C4-2B (cell line): ENCODE measurements at regions not wholly inside any gene's neighbourhood (a gene's known extent, or its start where the extent isn't known, plus 50 kb on each side); places are given as distances from the start of the nearest gene placed in this dataset.

Experiments
- H3K27ac ChIP-seq: fragments of 450-650 bp; 2 replicates; pipeline ENCODE4 v1.5.1; 2017
- ZFX ChIP-seq: fragments of 450-650 bp; IDR thresholded peaks from 2 replicates; pipeline ENCODE4 v1.6.1; 2017
- TF ChIP-seq, protein P1 (sequence below): fragments of 450-650 bp; conservative IDR thresholded peaks from 2 replicates; pipeline ENCODE4 v1.5.1; 2017; ENCODE audit warnings: mild to moderate bottlenecking

DNA sequence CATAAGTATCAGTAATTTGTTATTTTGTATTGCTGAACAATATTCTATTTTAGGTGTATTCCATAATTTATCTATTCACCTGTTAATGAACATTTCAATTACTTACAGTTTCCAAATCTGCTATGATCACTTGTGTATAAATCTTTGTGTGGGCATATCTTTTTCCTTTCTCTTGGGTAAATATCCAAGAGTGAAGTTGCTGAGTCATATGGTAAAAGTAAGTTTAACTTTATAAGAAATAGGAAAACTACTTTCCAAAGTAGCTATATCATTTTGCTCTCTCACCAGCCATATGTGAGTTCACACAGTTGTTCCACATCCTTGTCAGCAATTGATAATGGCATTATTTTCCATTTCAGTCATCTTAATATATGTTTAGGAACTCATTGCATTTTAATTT, 66.6 kb upstream of the KITLG start:
- no peak overlapping the region for H3K27ac ChIP-seq
- TF ChIP-seq ZFX: no peak
- TF ChIP-seq, protein P1, sequence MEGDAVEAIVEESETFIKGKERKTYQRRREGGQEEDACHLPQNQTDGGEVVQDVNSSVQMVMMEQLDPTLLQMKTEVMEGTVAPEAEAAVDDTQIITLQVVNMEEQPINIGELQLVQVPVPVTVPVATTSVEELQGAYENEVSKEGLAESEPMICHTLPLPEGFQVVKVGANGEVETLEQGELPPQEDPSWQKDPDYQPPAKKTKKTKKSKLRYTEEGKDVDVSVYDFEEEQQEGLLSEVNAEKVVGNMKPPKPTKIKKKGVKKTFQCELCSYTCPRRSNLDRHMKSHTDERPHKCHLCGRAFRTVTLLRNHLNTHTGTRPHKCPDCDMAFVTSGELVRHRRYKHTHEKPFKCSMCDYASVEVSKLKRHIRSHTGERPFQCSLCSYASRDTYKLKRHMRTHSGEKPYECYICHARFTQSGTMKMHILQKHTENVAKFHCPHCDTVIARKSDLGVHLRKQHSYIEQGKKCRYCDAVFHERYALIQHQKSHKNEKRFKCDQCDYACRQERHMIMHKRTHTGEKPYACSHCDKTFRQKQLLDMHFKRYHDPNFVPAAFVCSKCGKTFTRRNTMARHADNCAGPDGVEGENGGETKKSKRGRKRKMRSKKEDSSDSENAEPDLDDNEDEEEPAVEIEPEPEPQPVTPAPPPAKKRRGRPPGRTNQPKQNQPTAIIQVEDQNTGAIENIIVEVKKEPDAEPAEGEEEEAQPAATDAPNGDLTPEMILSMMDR: no peak

DNA sequence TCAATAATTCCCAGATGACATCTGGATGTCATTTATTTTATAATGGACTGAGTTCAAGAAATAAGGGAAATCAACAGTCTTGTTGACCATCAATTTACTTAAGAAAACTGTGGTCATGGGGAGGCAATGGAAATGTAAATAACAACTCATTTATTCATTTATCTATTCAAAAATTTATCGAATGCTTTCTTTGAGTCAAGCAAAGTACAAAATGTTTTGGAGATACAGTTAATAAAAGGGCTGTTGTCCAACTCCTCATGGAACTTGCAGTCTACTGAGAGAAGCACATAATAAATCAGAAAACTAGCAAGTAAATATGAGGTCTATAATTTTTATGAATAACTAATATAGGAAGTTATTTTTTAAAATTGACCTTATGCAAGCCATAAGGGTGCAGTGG, 65.5 kb upstream of the KITLG start:
- TF ChIP-seq, protein P1: no peak
- TF ChIP-seq ZFX: no peak
- no peak overlapping the region for H3K27ac ChIP-seq

DNA sequence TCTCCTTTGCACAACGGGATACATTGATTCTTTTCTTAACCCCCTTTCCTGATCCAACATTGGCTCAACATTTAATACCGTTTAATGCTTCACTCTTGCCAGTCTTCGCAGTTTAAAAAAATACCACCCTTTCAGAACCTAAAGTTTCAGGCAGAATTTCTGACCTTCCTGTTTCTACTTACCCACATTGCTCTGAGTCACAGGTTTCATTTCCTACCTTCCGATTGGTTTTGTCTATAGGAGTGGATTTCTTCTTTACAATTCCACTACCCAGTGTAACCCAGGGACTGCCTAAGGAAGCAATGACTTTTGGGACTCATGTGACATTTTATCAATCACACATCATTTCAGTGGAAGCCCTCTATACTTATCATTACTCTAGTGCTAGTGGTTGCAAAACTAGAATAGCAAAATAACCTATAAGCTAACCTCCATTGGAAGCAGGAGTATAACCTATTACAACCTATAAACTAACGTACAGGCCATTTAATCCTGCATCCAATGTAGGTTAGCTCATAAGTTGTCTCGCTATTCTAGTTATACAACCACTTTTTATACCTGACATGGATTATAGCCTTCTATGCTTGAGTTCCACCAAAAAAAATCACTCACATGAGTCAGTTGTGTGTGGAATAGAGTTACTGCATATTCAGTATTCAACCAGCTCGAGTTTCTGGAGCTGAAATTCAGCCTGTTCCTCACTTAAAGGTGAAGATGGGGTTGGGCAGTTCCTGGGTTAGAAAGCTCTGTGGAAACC, 64.9 kb upstream of the KITLG start:
- TF ChIP-seq ZFX: no peak
- TF ChIP-seq, protein P1: no peak
- H3K27ac ChIP-seq: no peak overlapping the region

DNA sequence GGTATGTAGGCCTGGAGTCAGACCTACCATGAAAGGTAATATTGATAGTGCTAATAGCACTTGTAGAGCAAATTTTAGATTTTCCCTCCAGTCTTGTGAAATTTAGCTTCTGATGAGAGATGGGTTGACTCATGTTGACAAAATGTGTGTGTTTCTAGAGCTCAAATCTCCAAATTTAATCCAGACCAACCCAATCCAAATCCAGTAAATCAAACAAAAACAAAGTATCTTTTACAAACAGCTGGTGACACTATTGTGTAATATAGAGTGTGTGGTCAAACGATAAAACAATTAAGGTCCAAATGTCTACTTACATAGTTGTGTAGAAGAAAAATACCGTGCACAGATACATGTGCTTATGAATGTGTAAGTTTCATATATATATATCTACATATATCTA, 63.4 kb upstream of the KITLG start:
- H3K27ac ChIP-seq: no peak overlapping the region
- TF ChIP-seq, protein P1: no peak
- no peak for TF ChIP-seq ZFX

DNA sequence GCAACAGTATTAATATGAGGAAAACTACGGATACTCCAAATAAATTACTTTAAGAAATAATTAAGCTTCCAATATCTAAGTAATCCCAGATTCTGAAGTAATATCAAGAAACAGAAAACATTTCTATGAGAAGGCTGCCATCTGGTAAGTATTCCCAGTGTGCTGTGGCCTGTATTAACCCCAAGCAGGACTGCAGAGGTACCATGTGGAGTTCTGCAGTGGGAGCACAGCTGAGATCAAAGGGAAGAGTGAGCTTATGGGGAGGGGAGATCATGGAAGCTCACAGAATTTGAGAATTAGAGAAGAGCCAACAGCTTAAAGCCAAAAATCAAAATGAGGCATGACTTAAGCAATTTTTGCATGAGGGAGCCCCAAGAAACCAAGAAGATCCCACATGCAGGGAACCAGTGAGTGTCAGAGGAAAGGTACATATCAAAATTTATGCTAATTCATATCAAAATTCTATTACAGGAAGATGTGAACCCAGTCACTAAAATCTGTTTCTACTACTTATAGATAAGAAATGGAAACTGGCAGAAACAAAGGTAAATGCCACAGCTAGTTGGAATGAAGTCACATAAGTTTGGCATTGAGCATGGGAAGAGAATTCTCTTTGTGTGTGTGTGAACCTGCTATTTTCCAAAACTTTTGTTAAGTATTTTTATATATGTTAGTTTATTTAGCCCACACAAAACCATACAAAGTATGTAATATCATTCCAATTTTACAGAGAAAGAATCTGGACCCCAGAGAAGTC, 62.6 kb upstream of the KITLG start:
- TF ChIP-seq, protein P1: no peak
- no peak for TF ChIP-seq ZFX
- H3K27ac ChIP-seq: no peak overlapping the region

DNA sequence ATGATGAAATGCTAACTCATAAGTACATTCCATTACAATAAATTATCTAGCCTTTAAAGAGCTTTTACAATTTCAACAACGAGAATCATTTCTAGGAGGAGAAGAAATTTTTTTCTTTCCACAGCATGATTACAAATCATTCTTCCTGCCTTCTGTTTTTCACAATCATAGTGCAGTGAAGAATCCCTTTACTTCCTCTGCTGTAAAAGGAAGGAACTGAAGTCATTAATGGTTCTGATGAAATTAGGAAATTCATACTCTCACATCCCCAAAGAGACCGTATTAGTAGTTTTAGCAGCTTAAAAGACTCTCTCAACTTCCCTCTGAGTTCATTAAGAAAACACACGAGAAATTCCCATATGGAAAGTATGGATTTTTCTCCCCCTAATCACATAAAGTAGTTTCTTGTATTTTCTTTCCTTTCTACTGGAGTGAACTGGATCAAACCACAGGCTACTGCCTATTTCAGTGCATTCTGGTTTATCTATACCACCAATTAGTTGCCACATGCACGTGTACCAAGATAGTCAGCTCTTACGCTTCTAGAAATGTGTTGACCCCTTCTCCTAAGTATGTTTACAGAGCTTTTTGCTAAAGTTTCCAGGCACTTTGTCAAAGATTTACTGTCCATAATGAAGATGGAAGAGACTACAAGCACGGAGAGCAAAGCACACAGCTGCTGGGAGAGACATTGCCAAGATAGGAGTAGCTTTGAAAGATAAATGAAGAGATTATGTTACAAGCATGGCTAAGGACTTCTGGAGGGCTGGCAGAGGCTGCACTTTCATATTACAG, 58.9 kb upstream of the KITLG start:
- no peak overlapping the region for H3K27ac ChIP-seq
- TF ChIP-seq ZFX: no peak
- TF ChIP-seq, protein P1: no peak

DNA sequence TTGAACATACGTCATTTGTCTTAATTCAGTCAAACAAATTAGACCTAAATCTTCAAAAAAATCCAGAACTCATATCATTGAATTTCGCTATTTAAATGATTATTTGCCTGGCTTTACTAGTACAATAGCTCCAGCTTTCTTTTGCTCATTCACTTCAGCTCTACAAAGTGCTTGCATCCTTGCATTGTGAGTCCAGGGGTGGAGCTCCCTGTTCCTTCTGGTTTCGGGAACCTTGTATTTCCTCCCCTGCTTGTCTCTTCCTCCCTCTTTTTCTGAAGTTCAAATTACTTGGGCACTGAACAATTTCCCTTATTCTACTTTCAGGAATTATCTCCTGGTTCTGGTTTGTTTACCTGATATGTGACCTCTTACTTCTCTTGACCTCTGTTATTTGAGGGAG, 58.1 kb upstream of the KITLG start:
- H3K27ac ChIP-seq: no peak overlapping the region
- TF ChIP-seq, protein P1: no peak
- TF ChIP-seq ZFX: no peak
